Stomach (tissue), 8 donors: ENCODE measurements at regions not wholly inside any gene's neighbourhood (a gene's known extent, or its start where the extent isn't known, plus 50 kb on each side); places are given as distances from the start of the nearest gene placed in this dataset.

Experiments used
- DNase-seq, 2 donors: peaks; one replicate each; pipeline versions ENCODE4 v3.0.0 to v3.0.0-alpha.2; 2013 to 2019
- H3K27ac ChIP-seq, 5 donors: fragments of 200-600 bp in 4 of 5; sonication (generic) in 4 of 5; one replicate each; pipeline ENCODE4 v1.5.1; 2013 to 2019; ENCODE audit warnings: mild to moderate bottlenecking in 1 of 5, moderate library complexity in 1 of 5
- H3K27me3 ChIP-seq, 3 donors: fragments of 200-600 bp; sonication (generic); one replicate each; pipeline ENCODE4 v1.5.1; 2017 to 2019; ENCODE audit warnings: mixed run types in 1 of 3
- H3K36me3 ChIP-seq, 4 donors: fragments of 200-600 bp; sonication (generic); 1 replicate in 3 of 4; 2 replicates in 1 of 4; pipeline ENCODE4 v1.5.1; 2016 to 2019
- H3K4me1 ChIP-seq, 4 donors: fragments of 200-600 bp; sonication (generic); one replicate each; pipeline ENCODE4 v1.5.1; 2016 to 2019
- H3K4me3 ChIP-seq, 4 donors: fragments of 200-600 bp; sonication (generic) in 3 of 4; one replicate each; pipeline ENCODE4 v1.5.1; 2016 to 2019; ENCODE audit warnings: mild to moderate bottlenecking in 1 of 4
- H3K9me3 ChIP-seq, 4 donors: fragments of 200-600 bp; sonication (generic); one replicate each; pipeline ENCODE4 v1.5.1; 2016 to 2019
- CTCF ChIP-seq, 7 experiments: fragments of 450-650 bp in 4 of 7; fragments of 200-600 bp in 3 of 7; sonication (generic) in 3 of 7; IDR thresholded peaks; one replicate each; pipeline ENCODE4 v1.5.1; 2016 to 2019; ENCODE audit warnings: antibody characterized with exemption in 7 of 7, control low read depth in 2 of 7, mild to moderate bottlenecking in 1 of 7
- EP300 ChIP-seq: sonication (generic); formaldehyde crosslinking; IDR thresholded peaks from one replicate; pipeline ENCODE4 v1.6.1; 2017; ENCODE audit warnings: antibody characterized with exemption
- POLR2A ChIP-seq, 4 donors: fragments of 450-650 bp; IDR thresholded peaks; one replicate each; pipeline ENCODE4 v1.6.1; 2016; ENCODE audit warnings: antibody characterized with exemption in 4 of 4, control low read depth in 2 of 4, mild to moderate bottlenecking in 1 of 4, moderate library complexity in 1 of 4
- POLR2AphosphoS5 ChIP-seq, 3 donors: sonication (generic); formaldehyde crosslinking; IDR thresholded peaks; one replicate each; pipeline ENCODE4 v1.6.1; 2016; ENCODE audit warnings: antibody characterized with exemption in 3 of 3
- WGBS, 5 donors: extraction: QIAGEN DNeasy Blood & Tissue Kit in 3 of 5; methylation state at CpG; one replicate each; pipeline versions ENCODE4 v1.1.5 to v1.1.7; 2013 to 2018; 5-methylcytosine and 5-hydroxymethylcytosine counted together
- intact Hi-C: fragments of 100-400 bp; cut with DNase I; formaldehyde crosslinking; loops from one replicate; pipeline ENCODE4 v1.15.1; 2023; ENCODE audit warnings: low total_unique reads
- donor health status: healthy with polysubstance abuse.
- donor health status: Bipolar disorder and iron deficiency.
- donor health status: healthy.

- TF ChIP-seq CTCF (IDR thresholded peaks at IDR 0.05) (no peak), POLR2A (IDR thresholded peaks at IDR 0.05) (no peak), EP300 (no peak), POLR2AphosphoS5 (IDR thresholded peaks at IDR 0.05) (no peak)
- WGBS, 5 donors: 85 to 98% (median 95%) methylated on average over 1 of the region's 1 CpG
- Histone ChIP-seq H3K4me3 (no peak overlapping the region), H3K9me3 (peaks cover 0 to 3% (median 0%) of the 10 kb centered on the region in 4 donors), H3K4me1 (peaks cover 0 to 5% (median 0%) of the 10 kb centered on the region in 4 donors), H3K27me3 (no peaks in the 10 kb centered on the region), H3K36me3 (no peaks in the 10 kb centered on the region), H3K27ac (no peak overlapping the region)
- intact Hi-C loops: no loop called here
- DNase-seq: no peak
Measured at GRCh38 chr4:183772361-183772760, 113.3 kb downstream of the TRAPPC11 start.

DNA sequence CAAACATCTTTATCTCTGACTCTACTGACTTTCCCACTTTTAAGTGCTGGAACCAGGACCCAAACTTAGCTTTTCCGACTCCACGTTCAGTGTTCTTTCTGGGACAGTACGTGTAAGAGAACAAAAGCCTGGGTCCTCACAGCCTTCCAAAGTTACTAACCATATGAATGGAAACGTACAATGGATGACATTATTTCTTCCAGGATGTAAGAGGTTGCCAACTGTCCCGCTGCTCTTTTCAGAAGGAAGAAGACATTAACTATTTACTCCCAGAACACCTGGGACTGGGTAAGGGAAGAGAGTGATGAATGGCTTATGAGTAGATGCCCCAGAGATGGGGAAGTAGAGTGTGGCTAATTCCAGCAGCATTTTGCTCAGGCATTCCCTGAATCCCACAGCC is 114.7 kb downstream of the TRAPPC11 start:
- WGBS, 5 donors: 48 to 56% (median 52%) methylated on average over 5 of the region's 5 CpGs

GRCh38 chr4:183783306-183783705 is 121.8 kb upstream of the STOX2 start:
- TF ChIP-seq EP300: no peak
- TF ChIP-seq CTCF (IDR thresholded peaks at IDR 0.05): no peak
- TF ChIP-seq POLR2AphosphoS5 (IDR thresholded peaks at IDR 0.05): no peak
- DNase-seq: no peak
- Histone ChIP-seq H3K4me3 (no peak overlapping the region), H3K27me3 (no peaks in the 10 kb centered on the region), H3K4me1 (no peaks in the 10 kb centered on the region), H3K9me3 (no peaks in the 10 kb centered on the region), H3K27ac (peak overlapping the region in 1 of 5 donors; percentile 27), H3K36me3 (no peaks in the 10 kb centered on the region)
- WGBS, 5 donors: 77 to 97% (median 87%) methylated on average over 4 of the region's 4 CpGs
- intact Hi-C loops: no loop called here

More for the DNA sequence above, 114.7 kb downstream of the TRAPPC11 start:
- H3K4me3 ChIP-seq: no peak overlapping the region
- peaks cover 0 to 3% (median 0%) of the 10 kb centered on the region in 4 donors for H3K9me3 ChIP-seq
- H3K36me3 ChIP-seq: no peaks in the 10 kb centered on the region
- H3K27ac ChIP-seq: no peak overlapping the region
- H3K4me1 ChIP-seq: peaks cover 0 to 5% (median 0%) of the 10 kb centered on the region in 4 donors
- H3K27me3 ChIP-seq: no peaks in the 10 kb centered on the region
- intact Hi-C loops: no loop called here
- DNase-seq: no peak
- TF ChIP-seq POLR2A (IDR thresholded peaks at IDR 0.05) (no peak), CTCF (IDR thresholded peaks at IDR 0.05) (no peak), POLR2AphosphoS5 (IDR thresholded peaks at IDR 0.05) (no peak)

DNA sequence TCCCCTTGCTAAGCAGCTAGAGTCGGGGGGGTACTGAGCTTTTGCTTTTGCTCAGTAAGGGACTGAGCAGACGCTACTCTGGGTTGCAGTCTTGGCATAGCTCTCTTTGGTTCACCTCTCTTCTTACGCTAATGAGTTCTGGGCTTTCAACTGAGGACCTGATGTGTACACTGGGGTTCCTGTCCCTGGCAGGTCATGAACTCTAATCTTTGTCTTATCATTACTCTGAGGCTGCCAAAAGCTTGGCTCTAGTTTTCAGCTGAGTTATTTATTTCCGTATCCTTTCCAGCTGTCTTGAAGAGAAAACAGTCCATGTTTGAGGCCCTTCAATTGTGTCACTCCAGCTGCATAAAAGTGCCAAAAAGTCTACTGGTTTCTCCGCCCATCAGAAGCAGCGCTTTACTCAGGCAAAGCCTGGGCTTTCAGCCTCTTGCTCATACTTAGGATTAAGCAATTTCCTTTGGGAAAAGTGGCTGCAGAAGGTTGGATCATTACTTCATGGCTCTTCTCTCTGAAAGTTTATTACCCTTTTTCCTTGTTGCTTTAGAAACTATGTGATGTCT is 121.0 kb upstream of the STOX2 start:
- Histone ChIP-seq H3K4me1 (no peaks in the 10 kb centered on the region), H3K27ac (peak overlapping the region in 4 of 5 donors; percentile 27 to 46 (median 44)), H3K27me3 (no peaks in the 10 kb centered on the region), H3K36me3 (no peaks in the 10 kb centered on the region), H3K4me3 (no peak overlapping the region), H3K9me3 (no peaks in the 10 kb centered on the region)
- peak in 1 of 2 donors; percentile 68 for DNase-seq
- intact Hi-C loops: no loop called here
- TF ChIP-seq EP300: no peak
- no peak for TF ChIP-seq POLR2A (IDR thresholded peaks at IDR 0.05)
- TF ChIP-seq POLR2AphosphoS5 (IDR thresholded peaks at IDR 0.05): peak in 1 of 3 donors; percentile 46
- no peak for TF ChIP-seq CTCF (IDR thresholded peaks at IDR 0.05)
- WGBS, 5 donors: 28 to 40% (median 32%) methylated on average over 6 of the region's 6 CpGs
